ENCODE measurements at regions not wholly inside any gene's neighbourhood (a gene's known extent, or its start where the extent isn't known, plus 50 kb on each side); places are given as distances from the start of the nearest gene placed in this dataset.

DNA sequence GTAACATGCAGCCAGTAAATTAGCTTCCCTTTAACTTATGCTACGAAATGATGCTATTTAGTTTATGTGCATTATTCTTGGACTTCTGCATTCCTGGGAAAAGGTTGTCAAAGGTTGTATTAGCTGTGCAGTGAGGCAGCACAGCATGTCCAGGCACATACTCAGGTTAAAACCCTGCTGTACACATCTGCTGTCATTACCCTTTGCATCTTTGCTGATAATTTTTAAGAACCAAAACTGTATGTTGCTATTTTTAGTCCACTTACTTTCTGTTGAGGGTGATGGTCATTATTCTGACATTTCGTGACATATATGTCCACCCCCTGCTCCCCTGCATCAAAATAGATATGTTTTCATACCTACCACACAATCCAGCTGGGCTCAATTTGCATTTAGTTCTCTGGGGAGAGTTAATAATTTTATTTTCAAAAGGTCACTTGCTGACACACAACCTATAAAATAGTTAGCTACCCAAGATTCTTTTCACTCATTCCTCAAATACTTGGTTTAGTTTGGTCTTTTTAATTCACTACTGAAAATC is 142.5 kb upstream of the SPACA1 start:
- no peak for DNase-seq

GRCh38 chr6:87904011-87904410 is 143.6 kb upstream of the SPACA1 start:
- DNase-seq, result no peak

DNA sequence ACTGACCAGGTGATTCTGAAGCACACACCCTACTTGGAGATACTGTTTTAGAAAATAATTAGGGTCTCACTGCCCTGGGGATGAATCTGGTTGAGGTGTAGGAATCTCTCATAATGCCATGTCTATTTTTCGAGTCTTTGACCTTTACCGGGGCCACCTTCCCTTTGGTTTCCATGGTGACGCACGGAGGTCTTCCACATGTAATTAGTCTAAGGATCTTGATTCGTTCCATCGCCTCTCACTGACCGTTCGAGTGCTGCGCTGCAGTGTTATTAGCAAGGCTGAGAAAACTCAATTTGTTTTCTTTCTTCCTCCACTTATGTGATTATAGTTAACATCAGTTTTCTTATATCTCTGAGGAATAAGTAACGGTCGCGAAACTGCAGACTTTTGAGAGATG is 144.3 kb upstream of the SPACA1 start:
- no peak for DNase-seq

DNA sequence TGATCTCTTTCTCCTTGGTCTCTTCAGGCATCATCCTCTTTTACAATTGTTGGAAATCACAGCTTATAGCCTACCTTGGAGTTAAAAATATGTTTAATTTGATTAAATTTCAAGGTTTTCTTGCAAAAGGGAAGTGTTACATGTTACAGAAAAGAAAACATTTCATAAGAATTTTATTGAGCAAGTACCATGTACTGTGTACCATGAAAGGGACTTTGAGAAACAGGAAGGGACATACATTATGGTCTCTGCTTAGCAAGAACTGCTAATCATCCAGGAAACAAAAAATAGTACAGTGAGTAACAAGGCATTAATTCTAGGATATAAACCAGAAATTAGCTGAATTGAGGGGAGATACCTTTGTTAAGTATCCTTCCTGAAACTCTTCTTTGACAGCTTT is 145.3 kb upstream of the SPACA1 start:
- no peak for DNase-seq

DNA sequence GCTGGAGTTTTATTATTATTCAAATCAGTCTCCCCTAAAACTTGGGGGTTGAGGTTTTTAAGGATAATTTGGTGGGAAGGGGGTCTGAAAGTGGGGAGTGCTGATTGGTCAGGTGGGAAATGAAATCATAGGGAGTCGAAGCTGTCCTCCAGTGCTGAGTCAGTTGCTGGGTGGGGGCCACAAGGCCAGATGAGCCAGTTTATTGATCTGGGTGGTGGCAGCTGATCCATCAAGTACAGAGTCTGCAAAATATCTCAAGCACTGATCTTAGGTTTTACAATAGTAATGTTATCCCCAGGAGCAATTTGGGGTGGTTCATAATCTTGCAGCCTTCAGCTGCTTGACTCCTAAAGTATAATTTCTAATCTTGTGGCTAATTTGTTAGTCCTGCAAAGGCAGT is 146.0 kb upstream of the SPACA1 start:
- DNase-seq, result no peak

DNA sequence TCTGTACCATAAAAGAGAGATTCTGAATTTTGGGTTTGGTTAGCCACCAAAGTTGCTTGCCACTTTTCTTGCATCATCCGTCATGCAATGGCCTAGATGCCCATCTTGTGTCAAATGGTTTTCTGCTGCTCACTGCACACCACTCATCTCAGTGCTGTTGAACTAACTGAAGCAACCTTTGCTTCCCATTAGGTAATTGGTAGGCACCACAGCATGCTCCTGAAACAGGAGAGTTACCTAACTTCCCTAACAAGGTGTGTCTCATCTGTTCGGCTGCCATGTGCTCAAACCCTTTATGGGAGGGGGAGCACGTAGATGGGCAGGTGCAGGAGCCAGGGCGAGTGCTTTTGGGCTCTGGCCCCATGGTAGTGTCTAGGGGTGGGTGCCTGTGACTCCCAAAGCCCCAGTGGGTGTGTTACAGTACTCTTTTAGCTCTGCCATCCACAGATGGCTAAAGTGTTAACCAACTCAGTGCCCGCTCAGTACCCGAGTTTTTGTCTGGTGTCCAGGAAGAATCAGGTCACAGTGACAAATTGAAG is 147.4 kb upstream of the SPACA1 start:
- DNase-seq, result no peak

DNA sequence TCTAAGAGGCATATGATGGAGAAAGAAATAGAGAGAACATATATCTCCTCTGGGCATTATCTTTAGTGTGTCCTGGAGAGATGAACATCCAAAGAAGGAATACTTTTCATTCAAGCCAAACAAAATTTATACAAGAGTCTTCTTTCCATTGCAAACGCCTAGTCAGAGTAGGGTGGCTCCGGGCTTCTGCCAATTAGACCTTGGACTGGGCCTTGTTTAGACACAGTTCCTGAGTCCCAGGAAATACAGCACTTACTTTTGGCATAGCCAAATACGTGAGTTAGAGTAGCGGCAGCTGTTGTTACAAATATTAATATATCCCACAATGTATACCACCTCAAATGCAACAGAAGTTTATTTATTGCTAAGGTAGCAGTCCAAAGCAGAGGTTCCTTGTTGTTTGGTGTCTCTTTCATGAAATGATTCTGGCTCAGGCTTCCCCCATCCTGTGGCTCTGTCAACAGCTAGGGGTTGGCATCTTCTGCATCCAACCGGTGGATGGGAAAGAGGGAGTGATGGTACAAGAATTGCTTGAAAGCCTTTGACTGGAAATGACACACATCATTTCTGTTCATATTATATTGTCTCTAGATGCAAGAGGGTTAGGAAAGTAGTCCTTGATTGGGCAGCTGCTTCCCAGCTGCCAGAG is 148.0 kb upstream of the SPACA1 start:
- DNase-seq, result no peak

GRCh38 chr6:87897663-87898062 is 150.0 kb upstream of the SPACA1 start:
- no peak for DNase-seq

- no peak for DNase-seq
Measured at GRCh38 chr6:87897013-87897412, 150.6 kb upstream of the SPACA1 start.

DNA sequence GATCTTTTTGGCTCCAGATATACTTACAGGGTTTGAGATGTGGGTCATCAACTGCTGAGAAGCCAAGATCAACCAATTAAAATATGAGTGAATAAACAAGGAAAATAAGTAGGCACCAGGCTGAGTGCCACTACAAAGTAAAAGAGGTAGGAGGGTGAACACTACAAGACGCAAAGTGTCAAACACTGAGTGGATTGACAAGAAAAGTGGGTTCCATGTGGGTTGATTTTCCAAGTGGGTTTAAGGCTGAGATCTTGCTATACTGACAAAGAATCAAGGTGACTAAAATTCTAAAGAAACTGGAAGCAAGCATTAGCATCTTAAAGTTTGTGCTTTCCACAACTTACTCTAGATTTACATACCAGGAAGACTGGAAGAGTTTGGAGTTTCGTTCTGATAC is 160.4 kb upstream of the SPACA1 start:
- no peak for DNase-seq

DNA sequence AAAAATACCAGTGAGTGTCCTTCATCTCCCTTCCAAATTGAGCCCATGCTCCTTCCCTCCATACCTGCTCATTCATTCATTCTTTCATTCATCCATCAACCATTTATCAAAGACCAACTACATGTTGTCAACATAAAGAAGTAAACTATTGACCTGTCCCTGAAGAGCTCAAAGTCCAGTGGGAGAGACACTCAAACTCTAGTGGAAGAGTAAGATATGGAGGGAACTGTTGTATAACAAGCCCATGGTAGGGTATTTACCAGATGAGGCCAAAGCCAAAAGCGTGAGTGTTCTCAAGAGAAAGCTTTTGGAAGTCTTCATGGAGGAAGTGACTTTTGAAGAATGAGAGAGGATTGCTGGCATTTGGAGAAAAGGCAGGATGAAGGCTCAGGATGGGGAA is 163.4 kb upstream of the SPACA1 start:
- no peak for DNase-seq

GRCh38 chr6:87881342-87881895 is 166.2 kb upstream of the SPACA1 start:
- no peak for DNase-seq

DNA sequence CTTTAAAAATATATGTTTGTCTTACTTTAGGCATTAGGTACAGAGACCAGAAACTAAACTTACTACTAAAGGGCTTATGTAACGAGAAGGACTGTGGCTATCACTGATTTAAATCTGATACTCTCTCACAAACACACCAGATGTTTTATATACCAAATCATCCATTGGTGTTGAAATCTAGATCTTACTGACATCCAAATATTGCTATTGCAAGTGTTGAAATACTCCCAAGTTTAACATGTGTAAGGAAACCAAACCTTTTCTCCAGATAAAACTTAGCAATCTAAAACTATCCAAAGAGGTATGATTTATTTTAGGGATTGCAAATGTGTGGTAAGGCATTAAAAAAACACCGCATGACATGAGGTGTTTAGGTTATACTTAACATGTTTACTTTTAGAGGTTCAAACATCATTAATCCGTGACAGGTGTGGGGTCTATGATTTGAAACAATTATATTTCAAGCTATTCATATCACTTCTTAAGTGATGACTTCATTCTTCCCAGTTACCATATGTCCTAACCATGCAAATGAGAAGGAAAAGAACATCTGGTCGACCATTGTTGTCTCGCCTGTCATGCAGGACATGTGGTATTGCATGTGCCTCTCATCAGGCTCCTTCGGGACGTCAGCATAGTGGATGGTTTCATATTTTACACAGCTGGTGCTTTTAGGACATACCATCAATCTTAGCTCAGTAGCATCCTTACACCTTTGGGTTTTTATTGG is 168.3 kb upstream of the SPACA1 start:
- no peak for DNase-seq

DNA sequence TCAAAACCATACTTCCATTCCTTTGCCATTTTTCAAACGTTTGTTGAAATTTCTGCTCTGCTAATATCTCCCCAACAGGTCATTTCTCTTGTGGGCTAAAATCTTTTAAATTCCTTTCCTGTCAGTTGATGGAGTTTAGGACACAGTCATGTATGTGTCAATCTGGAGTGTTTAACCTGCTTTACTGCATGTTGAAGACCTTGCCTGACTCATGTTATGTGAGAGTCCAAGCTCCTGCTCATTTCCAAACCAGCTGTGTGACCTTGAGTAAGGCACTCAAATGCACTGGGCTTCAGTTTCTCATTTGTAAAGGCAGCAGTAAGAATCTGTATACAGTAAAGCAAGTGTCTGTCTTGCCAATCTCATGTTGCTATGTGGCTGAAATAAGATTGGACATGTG is 171.9 kb upstream of the SPACA1 start:
- no peak for DNase-seq

DNA sequence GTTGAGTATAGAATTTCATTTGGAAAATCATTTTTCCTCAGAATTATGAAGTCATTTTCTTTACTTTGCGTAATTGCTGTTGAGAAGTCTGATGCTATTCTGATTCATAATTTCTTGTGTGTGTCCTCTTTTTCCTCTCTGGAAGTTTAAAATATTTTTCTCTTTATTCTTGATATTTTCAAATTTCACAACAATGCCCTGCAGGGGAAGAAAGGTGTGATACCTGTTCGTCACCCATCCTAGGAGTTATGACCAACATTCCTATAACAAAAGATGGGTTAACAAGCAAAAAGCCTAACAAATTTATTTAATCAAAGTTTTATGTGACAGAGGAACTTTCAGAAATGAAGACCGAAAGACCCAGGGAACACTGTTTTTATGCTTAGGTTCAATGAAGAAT is 171.5 kb upstream of the AKIRIN2 start:
- DNase-seq, result no peak

DNA sequence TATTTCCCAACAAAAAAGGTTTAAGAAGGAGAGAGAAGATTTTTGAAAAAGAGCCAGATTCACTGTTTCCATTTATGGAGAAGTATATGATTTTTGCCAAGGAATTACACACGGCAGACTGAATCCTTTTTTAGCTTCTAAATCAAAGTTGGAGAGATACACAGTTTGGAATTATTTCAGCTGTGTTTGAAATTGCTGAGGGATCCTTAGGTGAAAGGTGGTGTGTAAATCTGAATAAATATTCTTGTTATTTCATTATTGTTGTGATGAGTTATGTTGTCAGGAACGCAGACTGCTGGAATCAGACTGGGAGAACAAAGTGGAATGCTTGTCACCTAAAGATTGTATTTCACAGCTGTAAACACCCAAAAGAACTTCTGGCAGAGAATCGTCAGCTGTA is 168.5 kb upstream of the AKIRIN2 start:
- DNase-seq, result no peak

DNA sequence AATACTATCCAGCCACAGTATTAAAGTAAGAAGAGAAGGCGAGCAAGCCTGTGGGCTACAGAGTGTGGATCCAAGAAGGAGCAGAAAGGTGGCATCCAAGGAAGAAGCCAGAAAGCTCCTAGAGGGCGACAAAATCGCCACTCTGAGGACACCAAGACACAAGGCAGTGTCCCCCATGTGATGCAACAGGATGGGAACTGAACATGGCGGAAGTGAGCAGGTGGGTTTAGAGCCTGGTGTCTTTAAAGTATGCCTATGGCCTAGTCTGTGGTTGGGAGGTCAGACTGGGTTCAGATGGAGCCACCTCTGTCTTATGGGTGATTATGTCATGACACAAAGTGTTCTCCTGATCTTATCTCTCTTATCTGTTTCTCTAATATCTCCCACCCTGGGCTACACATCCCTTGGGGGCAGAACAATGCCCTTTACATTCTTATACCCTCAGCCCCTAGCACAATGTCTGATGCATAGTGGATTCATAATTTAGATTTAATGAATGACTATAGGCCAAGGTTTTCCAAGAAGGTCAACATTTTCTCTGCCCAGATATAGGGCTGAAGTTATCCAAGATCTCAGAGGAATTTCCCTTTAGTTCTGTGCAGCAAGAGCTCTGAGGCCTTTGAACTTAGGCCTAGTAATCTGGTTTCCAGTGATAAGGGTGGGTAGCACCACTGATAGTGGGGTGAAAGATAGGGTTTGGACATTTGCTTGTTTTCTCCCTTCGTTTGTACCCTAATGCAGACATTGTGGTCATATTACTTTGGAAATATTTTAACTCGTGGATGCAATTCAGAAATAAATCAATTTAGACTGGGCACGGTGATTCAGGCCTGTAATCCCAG is 167.3 kb upstream of the AKIRIN2 start:
- DNase-seq, result no peak

DNA sequence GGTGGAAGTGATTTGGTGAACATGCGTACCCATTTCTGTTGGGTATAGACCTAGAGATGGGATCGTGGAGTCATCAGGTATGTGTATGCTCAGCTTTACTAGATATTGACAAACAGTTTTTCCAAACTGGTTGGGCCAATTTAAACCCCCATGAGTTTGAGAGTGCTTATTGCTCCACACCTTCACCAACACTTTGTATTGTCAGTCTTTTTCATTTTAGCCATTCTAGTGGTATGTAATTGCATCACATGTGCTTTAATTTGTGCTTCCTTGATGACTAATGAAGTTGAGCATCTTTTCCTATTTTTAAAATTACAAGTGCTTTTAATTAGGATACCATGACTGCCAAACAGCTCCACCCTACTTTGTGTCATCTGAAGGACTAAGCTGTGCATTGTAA is 158.9 kb upstream of the AKIRIN2 start:
- no peak for DNase-seq

- no peak for DNase-seq
Measured at GRCh38 chr6:87858440-87858839, 156.4 kb upstream of the AKIRIN2 start.

DNA sequence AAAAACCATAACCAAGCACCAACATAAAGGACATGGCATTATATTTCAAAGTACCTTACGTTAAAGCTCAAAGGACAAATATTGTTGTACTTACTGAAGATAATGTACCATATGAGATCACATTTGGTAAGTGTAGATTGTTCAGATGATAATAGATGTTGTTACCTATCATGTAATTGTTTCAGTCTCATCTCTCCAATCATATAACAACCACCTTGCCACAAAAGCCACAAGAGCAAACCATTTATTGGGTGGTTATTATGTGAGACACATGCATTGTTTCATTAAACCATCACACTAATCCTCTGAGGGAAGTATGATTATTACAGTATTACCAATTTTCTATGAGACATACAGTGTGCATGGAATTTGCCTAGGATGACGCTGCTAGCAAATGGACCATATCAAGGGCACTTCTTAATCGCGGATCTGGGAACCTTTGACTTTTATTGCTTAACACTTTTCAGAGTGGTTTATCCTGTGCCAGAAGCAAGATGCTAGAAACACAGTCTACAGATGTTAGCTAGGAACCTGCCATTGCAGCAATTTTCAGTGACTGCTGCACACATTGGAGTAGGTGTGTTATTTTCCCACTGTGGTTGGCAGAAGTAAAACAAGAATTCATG is 149.8 kb upstream of the AKIRIN2 start:
- DNase-seq, result no peak

- DNase-seq, result no peak
Measured at GRCh38 chr6:87848616-87849015, 146.6 kb upstream of the AKIRIN2 start.

GRCh38 chr6:87847830-87848210 is 145.8 kb upstream of the AKIRIN2 start:
- no peak for DNase-seq

Data from stimulated activated CD4-positive, alpha-beta T cell treated with anti-CD3 and anti-CD28 coated beads, Interleukin-15, amount 100 ng/mL, for 24 hours (primary cell).